Hepatocyte (in vitro differentiated cells): ENCODE measurements at regions not wholly inside any gene's neighbourhood (a gene's known extent, or its start where the extent isn't known, plus 50 kb on each side); places are given as distances from the start of the nearest gene placed in this dataset.

Experiments
- CTCF ChIP-seq: fragments of 200-600 bp; sonication (generic); IDR thresholded peaks from 2 replicates; pipeline ENCODE4 v1.5.1; 2016; ENCODE audit warnings: antibody characterized with exemption, mild to moderate bottlenecking; ENCODE audit not compliant: poor library complexity
- EZH2 ChIP-seq: fragments of 200-600 bp; sonication (generic); IDR thresholded peaks from 2 replicates; pipeline ENCODE4 v1.6.1; 2016; ENCODE audit warnings: antibody characterized with exemption, mild to moderate bottlenecking, borderline replicate concordance
- EZH2phosphoT487 ChIP-seq: fragments of 200-600 bp; sonication (generic); IDR thresholded peaks from one replicate; pipeline ENCODE4 v1.6.1; 2018; ENCODE audit warnings: antibody characterized with exemption, mild to moderate bottlenecking, low read depth, moderate library complexity; ENCODE audit not compliant: unreplicated experiment, severe bottlenecking

GRCh38 chr2:9756692-9757250 is 86.5 kb upstream of the TAF1B start:
- TF ChIP-seq CTCF (no peak), EZH2 (no peak), EZH2phosphoT487 (no peak)
